Endodermal cell (in vitro differentiated cells): ENCODE measurements at regions not wholly inside any gene's neighbourhood (a gene's known extent, or its start where the extent isn't known, plus 50 kb on each side); places are given as distances from the start of the nearest gene placed in this dataset.

Experiments
- DNase-seq: peaks from one replicate; pipeline ENCODE4 v3.0.0-alpha.2; 2017
- H3K27ac ChIP-seq: 2 replicates; pipeline ENCODE4 v1.5.1; 2013; ENCODE audit warnings: mild to moderate bottlenecking, low read depth, low read length, moderate library complexity
- H3K27me3 ChIP-seq: 2 replicates; pipeline ENCODE4 v1.6.1; 2013; ENCODE audit warnings: mild to moderate bottlenecking, low read length, moderate library complexity; ENCODE audit not compliant: insufficient read depth, control insufficient read depth, poor library complexity, severe bottlenecking
- H3K36me3 ChIP-seq: 2 replicates; pipeline ENCODE4 v1.7.0; 2013; ENCODE audit warnings: mild to moderate bottlenecking, low read length, moderate library complexity; ENCODE audit not compliant: control insufficient read depth, insufficient read depth
- H3K4me1 ChIP-seq: one replicate; pipeline ENCODE4 v1.7.0; 2013; ENCODE audit warnings: low read length; ENCODE audit not compliant: control insufficient read depth, insufficient read depth
- H3K4me3 ChIP-seq: 2 replicates; pipeline ENCODE4 v1.5.1; 2013; ENCODE audit warnings: mild to moderate bottlenecking, low read length, moderate library complexity
- H3K9ac ChIP-seq: 2 replicates; pipeline ENCODE4 v1.6.1; 2013; ENCODE audit warnings: mild to moderate bottlenecking, low read length, moderate library complexity; ENCODE audit not compliant: poor library complexity, severe bottlenecking; ENCODE audit errors: extremely low read depth
- H3K9me3 ChIP-seq: 2 replicates; pipeline ENCODE4 v1.6.1; 2013; ENCODE audit warnings: mild to moderate bottlenecking, low read length, moderate library complexity; ENCODE audit not compliant: control insufficient read depth
- H3K27ac Mint-ChIP-seq: 2 replicates; pipeline ENCODE4 v1.8.0; 2020; ENCODE audit warnings: mixed read lengths
- H3K27me3 Mint-ChIP-seq: 2 replicates; pipeline ENCODE4 v1.8.0; 2021; ENCODE audit warnings: mild to moderate bottlenecking, mixed read lengths; ENCODE audit not compliant: insufficient read depth
- H3K36me3 Mint-ChIP-seq: 2 replicates; pipeline ENCODE4 v1.8.0; 2020; ENCODE audit warnings: low read depth, mixed read lengths
- H3K4me1 Mint-ChIP-seq: 2 replicates; pipeline ENCODE4 v1.8.0; 2020; ENCODE audit warnings: mixed read lengths
- H3K4me3 Mint-ChIP-seq: 2 replicates; pipeline ENCODE4 v1.8.0; 2020; ENCODE audit warnings: mild to moderate bottlenecking, moderate library complexity, mixed read lengths
- H3K9me3 Mint-ChIP-seq: 2 replicates; pipeline ENCODE4 v1.8.0; 2020; ENCODE audit warnings: mild to moderate bottlenecking, mixed read lengths
- CTCF ChIP-seq: fragments of 200-600 bp; sonication (generic); conservative IDR thresholded peaks from 2 replicates; pipeline ENCODE4 v1.5.0; 2021; ENCODE audit warnings: antibody characterized with exemption, mild to moderate bottlenecking
- whole genome bisulfite sequencing, 2 experiments: methylation state at CpG; one replicate each; pipeline versions ENCODE4 v1.1.5 to v1.1.7; 2013; ENCODE audit warnings: missing lambda C conversion rate in 2 of 2, mixed read lengths in 1 of 2; ENCODE audit not compliant: insufficient coverage in 1 of 2, insufficient read length in 1 of 2; 5-methylcytosine and 5-hydroxymethylcytosine counted together

- Histone ChIP-seq H3K36me3 (no peaks in the 10 kb centered on the region), H3K9me3 (no peaks in the 10 kb centered on the region), H3K4me3 (no peak overlapping the region), H3K4me1 (no peaks in the 10 kb centered on the region), H3K9ac (no peak overlapping the region), H3K27ac (no peak overlapping the region), H3K27me3 (no peaks in the 10 kb centered on the region)
- no peak overlapping the region for H3K4me3 Mint-ChIP-seq
- no peaks in the 10 kb centered on the region for H3K4me1 Mint-ChIP-seq
- 93% methylated on average over 2 of the region's 2 CpGs; no CpG with 5 or more reads in 1 of the 2 experiments for WGBS, 2 experiments
- H3K36me3 Mint-ChIP-seq = no peaks in the 10 kb centered on the region
- no peak overlapping the region for H3K27ac Mint-ChIP-seq
- DNase-seq = no peak
- TF ChIP-seq CTCF = no peak
- H3K9me3 Mint-ChIP-seq = peaks cover 12% of the 10 kb centered on the region
- no peaks in the 10 kb centered on the region for H3K27me3 Mint-ChIP-seq
Observed at GRCh38 chr7:110486549-110486948, 604.4 kb upstream of the LRRN3 start.

- Histone ChIP-seq H3K36me3 (no peaks in the 10 kb centered on the region), H3K4me1 (no peaks in the 10 kb centered on the region), H3K4me3 (no peak overlapping the region), H3K27me3 (no peaks in the 10 kb centered on the region), H3K27ac (no peak overlapping the region), H3K9ac (no peak overlapping the region), H3K9me3 (no peaks in the 10 kb centered on the region)
- no peak for TF ChIP-seq CTCF
- Mint-ChIP-seq H3K4me1 (no peaks in the 10 kb centered on the region), H3K9me3 (no peaks in the 10 kb centered on the region), H3K27me3 (no peaks in the 10 kb centered on the region), H3K4me3 (no peak overlapping the region), H3K27ac (no peak overlapping the region), H3K36me3 (no peaks in the 10 kb centered on the region)
- WGBS, 2 experiments = 91 to 100% methylated on average over 1 of the region's 1 CpG
- DNase-seq = no peak
Observed at GRCh38 chr7:110502888-110503465, 588.0 kb upstream of the LRRN3 start.

- Histone ChIP-seq H3K36me3 (no peaks in the 10 kb centered on the region), H3K27ac (no peak overlapping the region), H3K27me3 (no peaks in the 10 kb centered on the region), H3K4me1 (no peaks in the 10 kb centered on the region), H3K9me3 (no peaks in the 10 kb centered on the region), H3K9ac (no peak overlapping the region), H3K4me3 (no peak overlapping the region)
- H3K36me3 Mint-ChIP-seq = no peaks in the 10 kb centered on the region
- no peak overlapping the region for H3K4me3 Mint-ChIP-seq
- H3K27ac Mint-ChIP-seq = no peak overlapping the region
- no peak for DNase-seq
- no peaks in the 10 kb centered on the region for H3K4me1 Mint-ChIP-seq
- TF ChIP-seq CTCF = no peak
- H3K9me3 Mint-ChIP-seq = no peaks in the 10 kb centered on the region
- no peaks in the 10 kb centered on the region for H3K27me3 Mint-ChIP-seq
- 67 to 100% methylated on average over 1 of the region's 1 CpG for WGBS, 2 experiments
Observed at GRCh38 chr7:110507369-110507768, 583.6 kb upstream of the LRRN3 start.
